Prostate gland (tissue), 2 donors: ENCODE measurements at regions not wholly inside any gene's neighbourhood (a gene's known extent, or its start where the extent isn't known, plus 50 kb on each side); places are given as distances from the start of the nearest gene placed in this dataset.

Source experiments
- CTCF ChIP-seq, 4 experiments: fragments of 200-600 bp in 2 of 4; fragments of 450-650 bp in 2 of 4; sonication (generic) in 2 of 4; IDR thresholded peaks; 1 replicate in 3 of 4; 2 replicates in 1 of 4; pipeline ENCODE4 v1.5.1; 2016 to 2019; ENCODE audit warnings: antibody characterized with exemption in 4 of 4, mild to moderate bottlenecking in 2 of 4, moderate library complexity in 2 of 4
- POLR2A ChIP-seq: fragments of 450-650 bp; IDR thresholded peaks from one replicate; pipeline ENCODE4 v1.6.1; 2016; ENCODE audit warnings: antibody characterized with exemption, mild to moderate bottlenecking

GRCh38 chr6:125469915-125470314, 168.1 kb upstream of the HDDC2 start:
- no peak for TF ChIP-seq CTCF (IDR thresholded peaks at IDR 0.05)
- no peak for TF ChIP-seq POLR2A
